ENCODE measurements at regions not wholly inside any gene's neighbourhood (a gene's known extent, or its start where the extent isn't known, plus 50 kb on each side); places are given as distances from the start of the nearest gene placed in this dataset.

DNA sequence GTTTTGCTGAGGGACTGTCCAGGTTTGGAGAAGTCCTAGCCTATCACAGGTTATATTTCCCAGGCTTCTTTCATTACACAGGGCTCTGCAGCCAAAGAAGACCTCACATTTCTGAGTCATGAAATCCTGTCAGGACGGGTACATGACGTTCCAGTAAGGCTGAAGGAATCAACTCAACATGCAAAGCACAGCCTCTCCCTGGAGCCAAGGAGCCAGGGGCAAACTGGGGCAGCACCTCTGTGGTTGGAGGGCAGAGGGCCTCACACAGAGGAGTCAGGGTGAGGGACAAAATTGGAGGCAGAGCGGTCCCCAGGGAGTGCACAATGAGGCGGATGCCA, 116.3 kb upstream of the GDF10 start:
- no peaks in the 10 kb centered on the region for H3K36me3 ChIP-seq (ENCODE audit: control insufficient read depth, insufficient read depth, low read length)
- TF ChIP-seq, protein P1, sequence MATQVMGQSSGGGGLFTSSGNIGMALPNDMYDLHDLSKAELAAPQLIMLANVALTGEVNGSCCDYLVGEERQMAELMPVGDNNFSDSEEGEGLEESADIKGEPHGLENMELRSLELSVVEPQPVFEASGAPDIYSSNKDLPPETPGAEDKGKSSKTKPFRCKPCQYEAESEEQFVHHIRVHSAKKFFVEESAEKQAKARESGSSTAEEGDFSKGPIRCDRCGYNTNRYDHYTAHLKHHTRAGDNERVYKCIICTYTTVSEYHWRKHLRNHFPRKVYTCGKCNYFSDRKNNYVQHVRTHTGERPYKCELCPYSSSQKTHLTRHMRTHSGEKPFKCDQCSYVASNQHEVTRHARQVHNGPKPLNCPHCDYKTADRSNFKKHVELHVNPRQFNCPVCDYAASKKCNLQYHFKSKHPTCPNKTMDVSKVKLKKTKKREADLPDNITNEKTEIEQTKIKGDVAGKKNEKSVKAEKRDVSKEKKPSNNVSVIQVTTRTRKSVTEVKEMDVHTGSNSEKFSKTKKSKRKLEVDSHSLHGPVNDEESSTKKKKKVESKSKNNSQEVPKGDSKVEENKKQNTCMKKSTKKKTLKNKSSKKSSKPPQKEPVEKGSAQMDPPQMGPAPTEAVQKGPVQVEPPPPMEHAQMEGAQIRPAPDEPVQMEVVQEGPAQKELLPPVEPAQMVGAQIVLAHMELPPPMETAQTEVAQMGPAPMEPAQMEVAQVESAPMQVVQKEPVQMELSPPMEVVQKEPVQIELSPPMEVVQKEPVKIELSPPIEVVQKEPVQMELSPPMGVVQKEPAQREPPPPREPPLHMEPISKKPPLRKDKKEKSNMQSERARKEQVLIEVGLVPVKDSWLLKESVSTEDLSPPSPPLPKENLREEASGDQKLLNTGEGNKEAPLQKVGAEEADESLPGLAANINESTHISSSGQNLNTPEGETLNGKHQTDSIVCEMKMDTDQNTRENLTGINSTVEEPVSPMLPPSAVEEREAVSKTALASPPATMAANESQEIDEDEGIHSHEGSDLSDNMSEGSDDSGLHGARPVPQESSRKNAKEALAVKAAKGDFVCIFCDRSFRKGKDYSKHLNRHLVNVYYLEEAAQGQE (IDR thresholded peaks at IDR 0.05; ENCODE audit: insufficient read depth in 1 of 2, low read depth in 2 of 2, low read length in 1 of 2), result no peak
- no peak for TF ChIP-seq POLR2AphosphoS5 (IDR thresholded peaks at IDR 0.05; ENCODE audit: low read depth, low read length)
- TF ChIP-seq, protein P2, sequence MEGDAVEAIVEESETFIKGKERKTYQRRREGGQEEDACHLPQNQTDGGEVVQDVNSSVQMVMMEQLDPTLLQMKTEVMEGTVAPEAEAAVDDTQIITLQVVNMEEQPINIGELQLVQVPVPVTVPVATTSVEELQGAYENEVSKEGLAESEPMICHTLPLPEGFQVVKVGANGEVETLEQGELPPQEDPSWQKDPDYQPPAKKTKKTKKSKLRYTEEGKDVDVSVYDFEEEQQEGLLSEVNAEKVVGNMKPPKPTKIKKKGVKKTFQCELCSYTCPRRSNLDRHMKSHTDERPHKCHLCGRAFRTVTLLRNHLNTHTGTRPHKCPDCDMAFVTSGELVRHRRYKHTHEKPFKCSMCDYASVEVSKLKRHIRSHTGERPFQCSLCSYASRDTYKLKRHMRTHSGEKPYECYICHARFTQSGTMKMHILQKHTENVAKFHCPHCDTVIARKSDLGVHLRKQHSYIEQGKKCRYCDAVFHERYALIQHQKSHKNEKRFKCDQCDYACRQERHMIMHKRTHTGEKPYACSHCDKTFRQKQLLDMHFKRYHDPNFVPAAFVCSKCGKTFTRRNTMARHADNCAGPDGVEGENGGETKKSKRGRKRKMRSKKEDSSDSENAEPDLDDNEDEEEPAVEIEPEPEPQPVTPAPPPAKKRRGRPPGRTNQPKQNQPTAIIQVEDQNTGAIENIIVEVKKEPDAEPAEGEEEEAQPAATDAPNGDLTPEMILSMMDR (IDR thresholded peaks at IDR 0.05), result no peak
- no peak for TF ChIP-seq TCF7L2 (IDR thresholded peaks at IDR 0.05; ENCODE audit: low read depth, low read length)
- no peak for TF ChIP-seq SIN3A (IDR thresholded peaks at IDR 0.05; ENCODE audit: borderline replicate concordance, insufficient read depth, low read depth, low read length)
- in situ Hi-C loops (cut with HindIII; ENCODE audit: low pct_unique_long_range_greater_than_20kb, low sequenced_read_pairs) (no loop called here), intact Hi-C loops (cut with micrococcal nuclease; ENCODE audit: unreplicated experiment) (no loop called here)
- no peak for ATAC-seq
- ChIA-PET POLR2A (no interaction called here), CTCF (no interaction called here)
- H3K4me1 ChIP-seq (ENCODE audit: control insufficient read depth, insufficient read depth, low read length), result no peaks in the 10 kb centered on the region
- no peak overlapping the region for H3K27ac ChIP-seq (ENCODE audit: low read length)
- BruUV-seq (replicated peaks), result no TSS peak
- no peak overlapping the region for H3K4me3 ChIP-seq (ENCODE audit: low read depth in 2 of 2, low read length in 2 of 2)
- DNase-seq (ENCODE audit: low read depth, low spot score), result no peak
- no peaks in the 10 kb centered on the region for H3K9me3 ChIP-seq (ENCODE audit: control insufficient read depth, insufficient read depth, low read depth, low read length)
- H3K27me3 ChIP-seq (ENCODE audit: control insufficient read depth, insufficient read depth, low read length), result no peaks in the 10 kb centered on the region

- ChIA-PET CTCF (no interaction called here), POLR2A (no interaction called here)
- Histone ChIP-seq H3K4me3 (ENCODE audit: low read depth in 2 of 2, low read length in 2 of 2) (no peak overlapping the region), H3K36me3 (ENCODE audit: control insufficient read depth, insufficient read depth, low read length) (no peaks in the 10 kb centered on the region), H3K4me1 (ENCODE audit: control insufficient read depth, insufficient read depth, low read length) (no peaks in the 10 kb centered on the region), H3K27ac (ENCODE audit: low read length) (no peak overlapping the region), H3K9me3 (ENCODE audit: control insufficient read depth, insufficient read depth, low read depth, low read length) (no peaks in the 10 kb centered on the region), H3K27me3 (ENCODE audit: control insufficient read depth, insufficient read depth, low read length) (no peaks in the 10 kb centered on the region)
- no peak for ATAC-seq
- no TSS peak for BruUV-seq (replicated peaks)
- DNase-seq (ENCODE audit: low read depth, low spot score), result no peak
- TF ChIP-seq, protein P1 (IDR thresholded peaks at IDR 0.05; ENCODE audit: insufficient read depth in 1 of 2, low read depth in 2 of 2, low read length in 1 of 2), result no peak
- TF ChIP-seq TCF7L2 (IDR thresholded peaks at IDR 0.05; ENCODE audit: low read depth, low read length) (no peak), SIN3A (IDR thresholded peaks at IDR 0.05; ENCODE audit: borderline replicate concordance, insufficient read depth, low read depth, low read length) (no peak), POLR2AphosphoS5 (IDR thresholded peaks at IDR 0.05; ENCODE audit: low read depth, low read length) (no peak)
- TF ChIP-seq, protein P2 (IDR thresholded peaks at IDR 0.05), result no peak
- intact Hi-C loops (cut with micrococcal nuclease; ENCODE audit: unreplicated experiment), result no loop called here
- in situ Hi-C loops (cut with HindIII; ENCODE audit: low pct_unique_long_range_greater_than_20kb, low sequenced_read_pairs), result no loop called here
Observed at GRCh38 chr10:47184273-47184672, 115.7 kb upstream of the GDF10 start.
